Kidney (tissue), 13 donors: ENCODE measurements at regions not wholly inside any gene's neighbourhood (a gene's known extent, or its start where the extent isn't known, plus 50 kb on each side); places are given as distances from the start of the nearest gene placed in this dataset.

Source experiments
- DNase-seq, 5 donors: peaks; one replicate each; pipeline ENCODE4 v3.0.0-alpha.2; 2013 to 2020
- FAIRE-seq: peaks from 2 replicates; lab custom pipeline; 2012; peaks lifted over from hg19 to GRCh38; lab: Jason Lieb, UNC
- H3K27ac ChIP-seq, 2 donors: one replicate each; pipeline ENCODE4 v1.7.0; 2013; ENCODE audit warnings: low read depth in 2 of 2, low read length in 2 of 2, inconsistent platforms in 1 of 2
- H3K27me3 ChIP-seq: one replicate; pipeline ENCODE4 v1.7.1; 2013; ENCODE audit warnings: low read length, inconsistent platforms; ENCODE audit not compliant: control insufficient read depth, insufficient read depth
- H3K36me3 ChIP-seq, 3 donors: one replicate each; pipeline versions ENCODE4 v1.7.0 to v1.7.1; 2013; ENCODE audit warnings: low read length in 3 of 3, control low read depth in 1 of 3, inconsistent platforms in 1 of 3; ENCODE audit not compliant: insufficient read depth in 3 of 3, control insufficient read depth in 2 of 3
- H3K4me1 ChIP-seq, 3 donors: one replicate each; pipeline versions ENCODE4 v1.7.0 to v1.7.1; 2013; ENCODE audit warnings: low read length in 3 of 3, inconsistent platforms in 1 of 3, low read depth in 1 of 3; ENCODE audit not compliant: control insufficient read depth in 2 of 3, insufficient read depth in 2 of 3
- H3K4me3 ChIP-seq, 3 donors: one replicate each; pipeline versions ENCODE4 v1.7.0 to v1.8.1; 2013; ENCODE audit warnings: low read length in 3 of 3, control low read depth in 1 of 3, inconsistent platforms in 1 of 3
- H3K9ac ChIP-seq, 3 donors: one replicate each; pipeline versions ENCODE4 v1.7.0 to v1.7.1; 2013; ENCODE audit warnings: low read length in 3 of 3, control low read depth in 1 of 3, inconsistent platforms in 1 of 3
- H3K9me3 ChIP-seq, 3 donors: one replicate each; pipeline versions ENCODE4 v1.7.0 to v1.7.1; 2013; ENCODE audit warnings: low read length in 3 of 3, control low read depth in 1 of 3, inconsistent platforms in 1 of 3; ENCODE audit not compliant: control insufficient read depth in 2 of 3, insufficient read depth in 1 of 3
- CTCF ChIP-seq: IDR thresholded peaks from 3 replicates; pipeline ENCODE4 v1.5.1; 2012; ENCODE audit warnings: mild to moderate bottlenecking, moderate library complexity, borderline replicate concordance; ENCODE audit not compliant: insufficient read depth; ENCODE audit errors: extremely low read depth
- intact Hi-C: fragments of 100-400 bp; cut with DNase I; formaldehyde crosslinking; loops from one replicate; pipeline ENCODE4 v1.11.1; 2022
- donor health status: control.
- donor health status: control.
- donor health status: control.
- donor health status: control.
- donor health status: control.
- donor health status: DM: yes; HTN: yes; CAD: no.
- donor health status: Normal renal cell carcinoma (clear cell type).

- intact Hi-C loops: no loop called here
- Histone ChIP-seq H3K27me3 (no peaks in the 10 kb centered on the region), H3K27ac (no peak overlapping the region), H3K9ac (no peak overlapping the region), H3K9me3 (no peaks in the 10 kb centered on the region), H3K36me3 (no peaks in the 10 kb centered on the region), H3K4me3 (no peak overlapping the region), H3K4me1 (no peaks in the 10 kb centered on the region)
- TF ChIP-seq CTCF: no peak
- FAIRE-seq (no peak), DNase-seq (no peak)
Observed at GRCh38 chr1:101178688-101179491, 57.9 kb upstream of the S1PR1 start.

- H3K4me3 ChIP-seq: no peak overlapping the region
- H3K9ac ChIP-seq: no peak overlapping the region
- no peaks in the 10 kb centered on the region for H3K27me3 ChIP-seq
- H3K27ac ChIP-seq: no peak overlapping the region
- H3K9me3 ChIP-seq: no peaks in the 10 kb centered on the region
- DNase-seq (no peak), FAIRE-seq (no peak)
- H3K36me3 ChIP-seq: no peaks in the 10 kb centered on the region
- no peak for TF ChIP-seq CTCF
- intact Hi-C loops: no loop called here
- H3K4me1 ChIP-seq: no peaks in the 10 kb centered on the region
Observed at GRCh38 chr1:101178341-101178687, 58.5 kb upstream of the S1PR1 start.

GRCh38 chr1:101175886-101176285 is 60.9 kb upstream of the S1PR1 start:
- intact Hi-C loops: no loop called here
- FAIRE-seq: peak; percentile 59
- Histone ChIP-seq H3K27me3 (no peaks in the 10 kb centered on the region), H3K27ac (no peak overlapping the region), H3K36me3 (no peaks in the 10 kb centered on the region), H3K9ac (no peak overlapping the region), H3K4me1 (no peaks in the 10 kb centered on the region), H3K9me3 (no peaks in the 10 kb centered on the region), H3K4me3 (no peak overlapping the region)
- DNase-seq: no peak
- no peak for TF ChIP-seq CTCF
